Trophoblast cell (in vitro differentiated cells and primary cell): ENCODE measurements at regions not wholly inside any gene's neighbourhood (a gene's known extent, or its start where the extent isn't known, plus 50 kb on each side); places are given as distances from the start of the nearest gene placed in this dataset.
A peak's percentile ranks its signal among the peaks of the same experiment; 100 is the strongest.
"Not testable (repeated sequence)": the region's sequence is repeated elsewhere in the genome, so short reads cannot be mapped to it uniquely, and the experiment has no call there.

Experiments used
- DNase-seq, 2 donors: peaks; one replicate each; pipeline ENCODE4 v3.0.0-alpha.2; 2016
- H2AFZ ChIP-seq: 2 replicates; pipeline ENCODE4 v1.6.1; 2013; ENCODE audit warnings: low read length, moderate library complexity, mild to moderate bottlenecking; ENCODE audit not compliant: insufficient read depth, poor library complexity
- H2AK5ac ChIP-seq: 2 replicates; pipeline ENCODE4 v1.6.1; 2013; ENCODE audit warnings: mild to moderate bottlenecking, low read length
- H2BK120ac ChIP-seq: 2 replicates; pipeline ENCODE4 v1.6.1; 2013; ENCODE audit warnings: low read length, mild to moderate bottlenecking, moderate library complexity; ENCODE audit not compliant: insufficient read depth, poor library complexity
- H2BK12ac ChIP-seq: 2 replicates; pipeline ENCODE4 v1.6.1; 2013; ENCODE audit warnings: mild to moderate bottlenecking, low read length, moderate library complexity
- H2BK5ac ChIP-seq: 2 replicates; pipeline ENCODE4 v1.6.1; 2013; ENCODE audit warnings: low read length, low read depth, moderate library complexity, mild to moderate bottlenecking; ENCODE audit not compliant: poor library complexity
- H3K14ac ChIP-seq: 2 replicates; pipeline ENCODE4 v1.6.1; 2013; ENCODE audit warnings: mild to moderate bottlenecking, low read length
- H3K18ac ChIP-seq: 2 replicates; pipeline ENCODE4 v1.6.1; 2013; ENCODE audit warnings: mild to moderate bottlenecking, low read length
- H3K23ac ChIP-seq: 2 replicates; pipeline ENCODE4 v1.6.1; 2013; ENCODE audit warnings: low read length
- H3K27ac ChIP-seq: 2 replicates; pipeline ENCODE4 v1.5.1; 2013; ENCODE audit warnings: low read depth, mild to moderate bottlenecking, inconsistent platforms, low read length, moderate library complexity
- H3K27me3 ChIP-seq: 2 replicates; pipeline ENCODE4 v1.6.1; 2013; ENCODE audit warnings: inconsistent platforms, mild to moderate bottlenecking, low read length, moderate library complexity; ENCODE audit not compliant: insufficient read depth
- H3K36me3 ChIP-seq, 2 experiments: 1 replicate in 1 of 2; 2 replicates in 1 of 2; pipeline ENCODE4 v1.6.1; 2013; ENCODE audit warnings: low read length in 2 of 2, mild to moderate bottlenecking in 2 of 2, moderate library complexity in 1 of 2; ENCODE audit not compliant: insufficient read depth in 2 of 2, control insufficient read depth in 1 of 2
- H3K4ac ChIP-seq: 2 replicates; pipeline ENCODE4 v1.6.1; 2013; ENCODE audit warnings: low read depth, mild to moderate bottlenecking, low read length, moderate library complexity
- H3K4me1 ChIP-seq, 2 experiments: 1 replicate in 1 of 2; 2 replicates in 1 of 2; pipeline ENCODE4 v1.6.1; 2013; ENCODE audit warnings: low read length in 2 of 2, mild to moderate bottlenecking in 2 of 2, moderate library complexity in 1 of 2; ENCODE audit not compliant: insufficient read depth in 2 of 2, control insufficient read depth in 1 of 2
- H3K4me2 ChIP-seq: 2 replicates; pipeline ENCODE4 v1.6.1; 2013; ENCODE audit warnings: inconsistent platforms, mild to moderate bottlenecking, low read length, moderate library complexity
- H3K4me3 ChIP-seq: 2 replicates; pipeline ENCODE4 v1.5.1; 2013; ENCODE audit warnings: mild to moderate bottlenecking, low read depth, low read length, inconsistent platforms
- H3K79me1 ChIP-seq: one replicate; pipeline ENCODE4 v1.6.1; 2013; ENCODE audit warnings: low read length
- H3K79me2 ChIP-seq: 2 replicates; pipeline ENCODE4 v1.6.1; 2013; ENCODE audit warnings: low read length, mild to moderate bottlenecking; ENCODE audit not compliant: control insufficient read depth, insufficient read depth, poor library complexity
- H3K9ac ChIP-seq: 2 replicates; pipeline ENCODE4 v1.6.1; 2013; ENCODE audit warnings: mild to moderate bottlenecking, low read length
- H3K9me3 ChIP-seq: 2 replicates; pipeline ENCODE4 v1.6.1; 2013; ENCODE audit warnings: low read depth, mild to moderate bottlenecking, control low read depth, inconsistent platforms, low read length; ENCODE audit not compliant: insufficient read depth
- H4K12ac ChIP-seq: 2 replicates; pipeline ENCODE4 v1.6.1; 2013; ENCODE audit warnings: low read depth, mild to moderate bottlenecking, low read length, moderate library complexity
- H4K8ac ChIP-seq: 2 replicates; pipeline ENCODE4 v1.6.1; 2013; ENCODE audit warnings: low read depth, mild to moderate bottlenecking, low read length, moderate library complexity
- H4K91ac ChIP-seq: one replicate; pipeline ENCODE4 v1.6.1; 2013; ENCODE audit warnings: low read depth, mild to moderate bottlenecking, low read length, moderate library complexity
- WGBS: extraction: QIAGEN DNeasy Blood & Tissue Kit; methylation state at CpG from one replicate; pipeline ENCODE4 v1.1.7; 2013; ENCODE audit warnings: missing lambda C conversion rate; ENCODE audit not compliant: insufficient read length, insufficient coverage; ENCODE audit errors: extremely low coverage; 5-methylcytosine and 5-hydroxymethylcytosine counted together

GRCh38 chr2:113368581-113368980 is 68.9 kb upstream of the ZNG1B start:
- H3K18ac ChIP-seq, H3K79me1 ChIP-seq, H2BK5ac ChIP-seq, H3K9me3 ChIP-seq, H2AK5ac ChIP-seq, H3K9ac ChIP-seq, H3K79me2 ChIP-seq, DNase-seq, H4K12ac ChIP-seq, H3K14ac ChIP-seq, H3K4ac ChIP-seq, H2BK120ac ChIP-seq, H4K8ac ChIP-seq, H2BK12ac ChIP-seq, H3K4me2 ChIP-seq, H3K36me3 ChIP-seq, H3K23ac ChIP-seq, H3K4me1 ChIP-seq, H3K4me3 ChIP-seq, H2AFZ ChIP-seq, H3K27me3 ChIP-seq, H4K91ac ChIP-seq, H3K27ac ChIP-seq: not testable (repeated sequence)

- H3K4me2 ChIP-seq, H4K91ac ChIP-seq, H3K4me3 ChIP-seq, H2AFZ ChIP-seq, H3K18ac ChIP-seq, H4K12ac ChIP-seq, H3K79me2 ChIP-seq, H2AK5ac ChIP-seq, H3K4me1 ChIP-seq, H2BK12ac ChIP-seq, H3K4ac ChIP-seq, H3K23ac ChIP-seq, H2BK5ac ChIP-seq, H3K9ac ChIP-seq, H3K27ac ChIP-seq, H3K27me3 ChIP-seq, H4K8ac ChIP-seq, H3K36me3 ChIP-seq, H3K79me1 ChIP-seq, H3K9me3 ChIP-seq, H3K14ac ChIP-seq, H2BK120ac ChIP-seq: not testable (repeated sequence)
- DNase-seq: peak in 1 of 2 donors; percentile 24
- WGBS: no CpG with 5 or more reads among the region's 4 CpGs
Measured at GRCh38 chr2:113366821-113367220, 70.7 kb upstream of the ZNG1B start.

- not testable (repeated sequence) for H3K36me3 ChIP-seq, H3K4me3 ChIP-seq, H2BK5ac ChIP-seq, H2AK5ac ChIP-seq, H3K4ac ChIP-seq, H3K14ac ChIP-seq, H3K27me3 ChIP-seq, H4K12ac ChIP-seq, H3K9ac ChIP-seq, H2AFZ ChIP-seq, H2BK12ac ChIP-seq, H3K79me2 ChIP-seq, H2BK120ac ChIP-seq, H3K4me2 ChIP-seq, H3K9me3 ChIP-seq, H4K8ac ChIP-seq, H3K4me1 ChIP-seq, H3K23ac ChIP-seq, H3K18ac ChIP-seq, H3K27ac ChIP-seq, H4K91ac ChIP-seq, H3K79me1 ChIP-seq
- WGBS: no CpG with 5 or more reads among the region's 2 CpGs
- DNase-seq: peak in 1 of 2 donors; percentile 25
Measured at GRCh38 chr2:113365791-113366190, 71.7 kb upstream of the ZNG1B start.

GRCh38 chr2:113365290-113365689 is 72.2 kb upstream of the ZNG1B start:
- not testable (repeated sequence) for H3K9me3 ChIP-seq, H3K14ac ChIP-seq, H2BK5ac ChIP-seq, H2AK5ac ChIP-seq, H3K36me3 ChIP-seq, DNase-seq, H4K91ac ChIP-seq, H4K12ac ChIP-seq, H2AFZ ChIP-seq, H3K4me1 ChIP-seq, H4K8ac ChIP-seq, H3K79me1 ChIP-seq, H3K4ac ChIP-seq, H3K4me3 ChIP-seq, H3K23ac ChIP-seq, H3K9ac ChIP-seq, H3K79me2 ChIP-seq, H3K27me3 ChIP-seq, H3K4me2 ChIP-seq, H3K18ac ChIP-seq, H3K27ac ChIP-seq, H2BK120ac ChIP-seq, H2BK12ac ChIP-seq

GRCh38 chr2:113361051-113361450 is 76.4 kb upstream of the ZNG1B start:
- Histone ChIP-seq H3K79me1 (no peaks in the 10 kb centered on the region), H3K23ac (no peak overlapping the region), H3K27me3 (no peaks in the 10 kb centered on the region), H3K18ac (no peak overlapping the region), H3K36me3 (no peaks in the 10 kb centered on the region), H2BK5ac (no peak overlapping the region), H3K79me2 (no peaks in the 10 kb centered on the region), H3K9me3 (no peaks in the 10 kb centered on the region), H2BK12ac (no peak overlapping the region), H3K4me1 (no peaks in the 10 kb centered on the region), H2AFZ (no peak overlapping the region), H3K4me3 (no peak overlapping the region), H4K8ac (no peak overlapping the region), H2AK5ac (no peak overlapping the region), H3K14ac (no peak overlapping the region), H3K4ac (no peak overlapping the region), H2BK120ac (no peak overlapping the region), H3K27ac (no peak overlapping the region), H3K9ac (no peak overlapping the region), H4K12ac (no peak overlapping the region), H3K4me2 (no peak overlapping the region), H4K91ac (no peak overlapping the region)
- WGBS: no CpG with 5 or more reads among the region's 3 CpGs
- DNase-seq: no peak
